T1000 (cell line): ENCODE measurements at regions not wholly inside any gene's neighbourhood (a gene's known extent, or its start where the extent isn't known, plus 50 kb on each side); places are given as distances from the start of the nearest gene placed in this dataset.
A peak's percentile ranks its signal among the peaks of the same experiment; 100 is the strongest.

Experiments used
- DNase-seq: peaks from one replicate; lab custom pipeline; 2025; ENCODE audit warnings: mixed read lengths; lab: John Stamatoyannopoulos, UW

GRCh38 chr1:191585095-191585494 is 573.2 kb upstream of the RGS18 start:
- DNase-seq, result no peak

GRCh38 chr1:191588905-191589304 is 569.4 kb upstream of the RGS18 start:
- no peak for DNase-seq

GRCh38 chr1:191589536-191589935 is 568.7 kb upstream of the RGS18 start:
- no peak for DNase-seq

GRCh38 chr1:191590578-191590977 is 567.7 kb upstream of the RGS18 start:
- no peak for DNase-seq

- DNase-seq, result no peak
Measured at GRCh38 chr1:191592039-191592438, 566.2 kb upstream of the RGS18 start.

- no peak for DNase-seq
Measured at GRCh38 chr1:191592907-191593306, 565.4 kb upstream of the RGS18 start.

GRCh38 chr1:191595170-191595569 is 563.1 kb upstream of the RGS18 start:
- no peak for DNase-seq

GRCh38 chr1:191608367-191608766 is 549.9 kb upstream of the RGS18 start:
- DNase-seq, result no peak

- no peak for DNase-seq
Measured at GRCh38 chr1:191609305-191609704, 549.0 kb upstream of the RGS18 start.

- no peak for DNase-seq
Measured at GRCh38 chr1:191615101-191615821, 543.0 kb upstream of the RGS18 start.

GRCh38 chr1:191618181-191618580 is 540.1 kb upstream of the RGS18 start:
- DNase-seq, result no peak

- no peak for DNase-seq
Measured at GRCh38 chr1:191620883-191621282, 537.4 kb upstream of the RGS18 start.

GRCh38 chr1:191624044-191624443 is 534.2 kb upstream of the RGS18 start:
- no peak for DNase-seq

GRCh38 chr1:191629836-191630235 is 528.4 kb upstream of the RGS18 start:
- DNase-seq, result no peak

GRCh38 chr1:191634801-191635508 is 523.3 kb upstream of the RGS18 start:
- DNase-seq, result no peak

GRCh38 chr1:191636345-191636744 is 521.9 kb upstream of the RGS18 start:
- no peak for DNase-seq

- peak; percentile 54 for DNase-seq
Measured at GRCh38 chr1:191641420-191642260, 516.6 kb upstream of the RGS18 start.

- no peak for DNase-seq
Measured at GRCh38 chr1:191643060-191643459, 515.2 kb upstream of the RGS18 start.

GRCh38 chr1:191648939-191649338 is 509.3 kb upstream of the RGS18 start:
- DNase-seq, result no peak

- no peak for DNase-seq
Measured at GRCh38 chr1:191662051-191662450, 496.2 kb upstream of the RGS18 start.

- DNase-seq, result no peak
Measured at GRCh38 chr1:191662746-191663145, 495.5 kb upstream of the RGS18 start.

- no peak for DNase-seq
Measured at GRCh38 chr1:191668525-191668924, 489.7 kb upstream of the RGS18 start.

GRCh38 chr1:191669629-191670028 is 488.6 kb upstream of the RGS18 start:
- DNase-seq, result no peak
